Loucy (cell line): ENCODE measurements at regions not wholly inside any gene's neighbourhood (a gene's known extent, or its start where the extent isn't known, plus 50 kb on each side); places are given as distances from the start of the nearest gene placed in this dataset.

ENCODE experiments used
- H2AFZ ChIP-seq: fragments of 200-600 bp; sonication (generic); 2 replicates; pipeline ENCODE4 v1.6.0; 2016; ENCODE audit warnings: antibody characterized with exemption, mild to moderate bottlenecking, low read length, moderate library complexity
- H3F3A ChIP-seq: fragments of 200-600 bp; 2 replicates; pipeline ENCODE4 v1.6.0; 2016; ENCODE audit warnings: antibody characterized with exemption, low read depth, mild to moderate bottlenecking
- H3K27me3 ChIP-seq: fragments of 200-600 bp; sonication (generic); 2 replicates; pipeline ENCODE4 v1.6.1; 2014; ENCODE audit warnings: low read length, mild to moderate bottlenecking; ENCODE audit not compliant: insufficient read depth, poor library complexity, severe bottlenecking
- H3K36me3 ChIP-seq: fragments of 200-600 bp; sonication (generic); 2 replicates; pipeline ENCODE4 v1.6.1; 2016; ENCODE audit warnings: low read length; ENCODE audit not compliant: insufficient read depth
- H3K4me1 ChIP-seq: fragments of 200-600 bp; sonication (generic); 2 replicates; pipeline ENCODE4 v1.5.1; 2014; ENCODE audit warnings: low read length, mild to moderate bottlenecking; ENCODE audit not compliant: insufficient read depth, poor library complexity, severe bottlenecking
- H3K4me2 ChIP-seq: fragments of 200-600 bp; sonication (generic); 2 replicates; pipeline ENCODE4 v1.6.0; 2014; ENCODE audit warnings: antibody characterized with exemption, low read length, low read depth, mild to moderate bottlenecking; ENCODE audit not compliant: poor library complexity, severe bottlenecking
- H3K4me3 ChIP-seq: fragments of 200-600 bp; sonication (generic); 2 replicates; pipeline ENCODE4 v1.5.1; 2014; ENCODE audit warnings: low read length, mild to moderate bottlenecking, mixed read lengths; ENCODE audit not compliant: poor library complexity, severe bottlenecking
- H3K79me2 ChIP-seq: fragments of 200-600 bp; sonication (generic); 2 replicates; pipeline ENCODE4 v1.6.1; 2014; ENCODE audit warnings: low read length; ENCODE audit not compliant: insufficient read depth
- H3K9ac ChIP-seq: fragments of 200-600 bp; sonication (generic); 2 replicates; pipeline ENCODE4 v1.6.0; 2014; ENCODE audit warnings: mild to moderate bottlenecking, low read depth, low read length, moderate library complexity; ENCODE audit not compliant: poor library complexity, severe bottlenecking
- H3K9me2 ChIP-seq: fragments of 200-600 bp; sonication (generic); replicated peaks from 2 replicates; pipeline ENCODE4 v1.6.1; 2016; ENCODE audit warnings: low read depth, low read length, mixed read lengths
- H3K9me3 ChIP-seq: fragments of 200-600 bp; sonication (generic); 2 replicates; pipeline ENCODE4 v1.6.1; 2014; ENCODE audit warnings: mild to moderate bottlenecking, antibody characterized with exemption, low read length, low read depth; ENCODE audit not compliant: insufficient read depth
- H4K20me1 ChIP-seq: fragments of 200-600 bp; sonication (generic); 2 replicates; pipeline ENCODE4 v1.6.0; 2014; ENCODE audit warnings: antibody characterized with exemption, low read length, mild to moderate bottlenecking; ENCODE audit not compliant: insufficient read depth, poor library complexity, severe bottlenecking
- EZH2phosphoT487 ChIP-seq: fragments of 200-600 bp; IDR thresholded peaks from 2 replicates; pipeline ENCODE4 v1.6.1; 2018; ENCODE audit warnings: antibody characterized with exemption, mild to moderate bottlenecking, moderate library complexity, borderline replicate concordance
- TF ChIP-seq, protein P1 (sequence below): fragments of 200-600 bp; sonication (generic); conservative IDR thresholded peaks from 2 replicates; pipeline ENCODE4 v1.5.1; 2014; ENCODE audit warnings: mild to moderate bottlenecking, antibody characterized with exemption, low read length

DNA sequence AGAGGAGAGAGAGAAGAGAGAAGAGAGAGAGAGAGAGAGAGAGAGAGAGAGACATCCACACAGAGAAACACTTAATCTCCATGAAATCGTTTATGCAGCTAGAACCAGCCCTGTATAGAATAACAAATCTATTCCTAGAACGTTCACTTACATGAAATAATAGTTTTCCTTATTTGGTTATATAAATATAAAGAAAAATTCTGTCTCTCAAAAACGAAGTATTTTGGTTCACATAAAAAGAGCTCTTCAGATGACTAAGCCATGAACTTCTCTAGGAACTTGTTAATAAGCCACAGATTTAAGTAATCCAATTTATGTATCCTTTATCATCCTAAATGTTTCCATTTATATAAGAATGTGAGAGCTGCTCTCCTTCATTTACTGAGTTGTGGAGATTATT is 1315.1 kb upstream of the PCDH7 start:
- Histone ChIP-seq H3F3A (no peaks in the 10 kb centered on the region), H3K4me3 (no peak overlapping the region), H3K9ac (no peak overlapping the region), H3K9me2 (no peaks in the 10 kb centered on the region), H2AFZ (no peak overlapping the region), H3K9me3 (no peaks in the 10 kb centered on the region), H4K20me1 (no peaks in the 10 kb centered on the region), H3K79me2 (no peaks in the 10 kb centered on the region), H3K4me1 (no peaks in the 10 kb centered on the region), H3K27me3 (no peaks in the 10 kb centered on the region), H3K4me2 (no peak overlapping the region), H3K36me3 (no peaks in the 10 kb centered on the region)
- TF ChIP-seq EZH2phosphoT487 = no peak
- TF ChIP-seq, protein P1, sequence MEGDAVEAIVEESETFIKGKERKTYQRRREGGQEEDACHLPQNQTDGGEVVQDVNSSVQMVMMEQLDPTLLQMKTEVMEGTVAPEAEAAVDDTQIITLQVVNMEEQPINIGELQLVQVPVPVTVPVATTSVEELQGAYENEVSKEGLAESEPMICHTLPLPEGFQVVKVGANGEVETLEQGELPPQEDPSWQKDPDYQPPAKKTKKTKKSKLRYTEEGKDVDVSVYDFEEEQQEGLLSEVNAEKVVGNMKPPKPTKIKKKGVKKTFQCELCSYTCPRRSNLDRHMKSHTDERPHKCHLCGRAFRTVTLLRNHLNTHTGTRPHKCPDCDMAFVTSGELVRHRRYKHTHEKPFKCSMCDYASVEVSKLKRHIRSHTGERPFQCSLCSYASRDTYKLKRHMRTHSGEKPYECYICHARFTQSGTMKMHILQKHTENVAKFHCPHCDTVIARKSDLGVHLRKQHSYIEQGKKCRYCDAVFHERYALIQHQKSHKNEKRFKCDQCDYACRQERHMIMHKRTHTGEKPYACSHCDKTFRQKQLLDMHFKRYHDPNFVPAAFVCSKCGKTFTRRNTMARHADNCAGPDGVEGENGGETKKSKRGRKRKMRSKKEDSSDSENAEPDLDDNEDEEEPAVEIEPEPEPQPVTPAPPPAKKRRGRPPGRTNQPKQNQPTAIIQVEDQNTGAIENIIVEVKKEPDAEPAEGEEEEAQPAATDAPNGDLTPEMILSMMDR = no peak

DNA sequence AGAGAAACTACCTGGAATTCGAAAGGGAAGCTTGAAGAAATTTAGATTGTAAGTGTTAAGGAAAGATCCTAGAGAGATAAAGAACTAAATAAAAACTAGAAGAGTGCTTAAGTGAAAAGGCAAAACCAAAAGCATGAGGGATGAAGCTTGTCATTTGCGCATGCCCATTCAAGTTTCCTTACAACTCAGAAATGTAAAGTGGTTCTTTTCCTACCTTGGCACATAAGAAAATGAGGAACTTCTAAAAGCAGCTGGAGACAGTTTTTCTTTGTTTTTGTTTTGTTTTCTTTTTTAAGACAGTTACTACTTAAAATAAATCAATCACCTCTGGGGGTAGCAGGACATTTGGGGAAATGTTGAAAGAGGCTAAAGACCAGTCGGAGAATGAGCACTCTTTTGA is 1304.4 kb upstream of the PCDH7 start:
- no peaks in the 10 kb centered on the region for H3K27me3 ChIP-seq
- H3K79me2 ChIP-seq = no peaks in the 10 kb centered on the region
- H3K9ac ChIP-seq = no peak overlapping the region
- H3K36me3 ChIP-seq = no peaks in the 10 kb centered on the region
- TF ChIP-seq, protein P1 = no peak
- no peak for TF ChIP-seq EZH2phosphoT487
- no peaks in the 10 kb centered on the region for H4K20me1 ChIP-seq
- H3K9me3 ChIP-seq = no peaks in the 10 kb centered on the region
- no peaks in the 10 kb centered on the region for H3K4me1 ChIP-seq
- no peak overlapping the region for H3K4me2 ChIP-seq
- H3K4me3 ChIP-seq = no peak overlapping the region
- H3K9me2 ChIP-seq = no peaks in the 10 kb centered on the region
- H3F3A ChIP-seq = no peaks in the 10 kb centered on the region
- no peak overlapping the region for H2AFZ ChIP-seq

DNA sequence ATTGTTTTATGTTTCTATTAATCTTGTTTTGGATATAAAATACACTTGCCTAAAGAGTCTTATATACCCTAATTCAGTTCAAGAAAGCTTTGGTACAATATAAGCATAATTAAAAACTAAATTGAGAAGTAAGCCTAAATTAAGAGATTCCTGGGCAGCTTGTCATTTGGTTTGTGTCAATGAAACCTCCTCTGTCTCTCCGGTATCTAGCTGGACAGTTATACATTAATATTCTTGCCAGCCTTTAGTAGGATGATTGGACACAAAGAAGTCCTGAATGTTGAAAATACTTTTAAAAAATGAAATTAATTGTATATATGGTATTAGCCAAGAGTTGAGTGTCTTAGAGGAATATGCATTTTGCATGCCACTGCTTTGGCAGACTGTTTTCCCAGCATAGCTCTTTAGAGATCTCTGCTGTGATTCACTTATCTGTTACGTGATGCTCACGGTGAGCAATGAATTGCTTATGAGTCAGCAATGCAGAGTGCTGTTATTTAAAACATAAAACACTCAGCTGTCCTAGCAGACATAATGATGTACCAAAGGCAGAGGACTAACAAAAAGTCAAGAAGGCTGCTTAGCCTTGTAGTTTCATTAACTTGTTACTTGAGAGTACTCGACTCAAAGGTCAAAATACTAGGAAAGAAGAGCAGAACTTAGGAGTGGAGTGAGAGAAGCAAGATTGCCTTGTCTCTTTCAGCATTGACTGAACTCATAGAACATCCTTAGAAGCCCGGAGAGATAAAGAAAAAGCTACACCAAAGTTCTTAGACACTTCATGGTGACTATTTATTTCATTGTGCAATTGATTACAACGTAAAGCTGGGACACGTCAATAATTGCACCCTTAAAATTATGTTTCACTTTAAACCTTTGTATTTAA is 1296.1 kb upstream of the PCDH7 start:
- Histone ChIP-seq H3K4me1 (no peaks in the 10 kb centered on the region), H3K9me2 (no peaks in the 10 kb centered on the region), H3K9me3 (no peaks in the 10 kb centered on the region), H3F3A (no peaks in the 10 kb centered on the region), H3K27me3 (no peaks in the 10 kb centered on the region), H4K20me1 (no peaks in the 10 kb centered on the region), H3K9ac (no peak overlapping the region), H3K4me2 (no peak overlapping the region), H3K4me3 (no peak overlapping the region), H3K79me2 (no peaks in the 10 kb centered on the region), H2AFZ (no peak overlapping the region), H3K36me3 (no peaks in the 10 kb centered on the region)
- TF ChIP-seq, protein P1 = no peak
- TF ChIP-seq EZH2phosphoT487 = no peak
